ENCODE measurements at regions not wholly inside any gene's neighbourhood (a gene's known extent, or its start where the extent isn't known, plus 50 kb on each side); places are given as distances from the start of the nearest gene placed in this dataset.

- CTCF ChIA-PET: no interaction called here
- POLR2A ChIA-PET: no interaction called here
- DNase-seq (ENCODE audit: extremely low spot score): no peak
- TF ChIP-seq CTCF (IDR thresholded peaks at IDR 0.05; ENCODE audit: control extremely low read depth, extremely low read depth, low read depth, missing control alignments): no peak
Observed at GRCh38 chr20:60543598-60543997, 585.4 kb downstream of the CDH26 start.

- DNase-seq (ENCODE audit: extremely low spot score): no peak
- TF ChIP-seq CTCF (IDR thresholded peaks at IDR 0.05; ENCODE audit: control extremely low read depth, extremely low read depth, low read depth, missing control alignments): no peak
- ChIA-PET CTCF (no interaction called here), POLR2A (no interaction called here)
Observed at GRCh38 chr20:60553095-60553494, 594.9 kb downstream of the CDH26 start.

GRCh38 chr20:60558486-60558885, 600.3 kb downstream of the CDH26 start:
- no peak for DNase-seq (ENCODE audit: extremely low spot score)
- CTCF ChIA-PET: no interaction called here
- POLR2A ChIA-PET: no interaction called here
- TF ChIP-seq CTCF (IDR thresholded peaks at IDR 0.05; ENCODE audit: control extremely low read depth, extremely low read depth, low read depth, missing control alignments): no peak

- no peak for TF ChIP-seq CTCF (IDR thresholded peaks at IDR 0.05; ENCODE audit: control extremely low read depth, extremely low read depth, low read depth, missing control alignments)
- ChIA-PET CTCF (no interaction called here), POLR2A (no interaction called here)
- no peak for DNase-seq (ENCODE audit: extremely low spot score)
Observed at GRCh38 chr20:60559462-60559861, 601.2 kb downstream of the CDH26 start.

GRCh38 chr20:60561052-60561451, 602.8 kb downstream of the CDH26 start:
- ChIA-PET POLR2A (no interaction called here), CTCF (no interaction called here)

GRCh38 chr20:60565083-60565482, 606.9 kb downstream of the CDH26 start:
- CTCF ChIA-PET: no interaction called here
- POLR2A ChIA-PET: no interaction called here
- no peak for TF ChIP-seq CTCF (IDR thresholded peaks at IDR 0.05; ENCODE audit: control extremely low read depth, extremely low read depth, low read depth, missing control alignments)
- DNase-seq (ENCODE audit: extremely low spot score): no peak

More at GRCh38 chr20:60561052-60561451, 602.8 kb downstream of the CDH26 start:
- no peak for DNase-seq (ENCODE audit: extremely low spot score)
- no peak for TF ChIP-seq CTCF (IDR thresholded peaks at IDR 0.05; ENCODE audit: control extremely low read depth, extremely low read depth, low read depth, missing control alignments)

- CTCF ChIA-PET: no interaction called here
- POLR2A ChIA-PET: no interaction called here
- no peak for TF ChIP-seq CTCF (IDR thresholded peaks at IDR 0.05; ENCODE audit: control extremely low read depth, extremely low read depth, low read depth, missing control alignments)
- DNase-seq (ENCODE audit: extremely low spot score): no peak
Observed at GRCh38 chr20:60565551-60565950, 607.3 kb downstream of the CDH26 start.
